ENCODE measurements at regions not wholly inside any gene's neighbourhood (a gene's known extent, or its start where the extent isn't known, plus 50 kb on each side); places are given as distances from the start of the nearest gene placed in this dataset.

DNA sequence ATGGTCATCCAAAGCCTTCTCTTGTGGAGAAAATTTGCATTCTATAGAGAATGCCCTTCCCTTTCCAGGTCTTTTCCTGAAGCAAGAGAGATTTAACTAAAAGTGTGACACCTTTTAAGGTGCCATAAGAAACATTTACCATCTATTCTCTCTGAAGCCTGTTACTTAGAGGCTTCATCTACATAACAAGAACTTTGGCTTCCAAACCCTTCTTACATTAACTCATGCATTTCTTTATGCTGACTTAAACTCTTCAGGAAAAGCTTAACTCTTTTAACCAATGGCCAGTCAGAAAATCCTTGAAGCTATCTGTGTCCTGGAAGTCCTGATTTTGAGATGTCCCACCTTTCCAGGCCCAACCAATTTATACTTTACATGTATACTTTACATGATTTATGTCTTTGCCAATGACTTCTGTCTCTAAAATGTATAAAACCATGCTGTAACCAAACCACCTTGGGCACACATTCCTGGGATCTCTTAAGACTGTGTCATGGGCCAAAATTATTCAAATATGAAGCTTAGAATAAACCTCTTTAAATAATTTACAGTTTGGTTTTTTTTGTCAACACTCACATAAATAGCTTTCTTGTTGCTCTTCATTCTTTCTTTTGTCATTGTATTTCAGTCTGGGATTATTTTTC is 472.6 kb upstream of the NECTIN3 start:
- TF ChIP-seq TAF1 (IDR thresholded peaks at IDR 0.05; ENCODE audit: low read depth) (no peak), CEBPB (IDR thresholded peaks at IDR 0.05) (no peak), USF1 (IDR thresholded peaks at IDR 0.05) (no peak), NFIC (IDR thresholded peaks at IDR 0.05) (no peak), MAX (IDR thresholded peaks at IDR 0.05) (no peak), EP300 (IDR thresholded peaks at IDR 0.05; ENCODE audit: borderline replicate concordance) (no peak), YY1 (IDR thresholded peaks at IDR 0.05; ENCODE audit: low read depth) (no peak), FOXM1 (IDR thresholded peaks at IDR 0.05; ENCODE audit: borderline replicate concordance, low read depth) (no peak), REST (IDR thresholded peaks at IDR 0.05; ENCODE audit: low read depth) (no peak), RAD21 (IDR thresholded peaks at IDR 0.05; ENCODE audit: low read depth) (no peak), TEAD4 (IDR thresholded peaks at IDR 0.05) (no peak), EGR1 (IDR thresholded peaks at IDR 0.05) (no peak), CREB1 (IDR thresholded peaks at IDR 0.05; ENCODE audit: low read depth) (no peak), TCF12 (IDR thresholded peaks at IDR 0.05; ENCODE audit: low read depth) (no peak)

Data from Ishikawa (cell line).